ENCODE measurements at regions not wholly inside any gene's neighbourhood (a gene's known extent, or its start where the extent isn't known, plus 50 kb on each side); places are given as distances from the start of the nearest gene placed in this dataset.

- no peak for DNase-seq (ENCODE audit: low read depth in 2 of 2)
Observed at GRCh38 chr2:234677758-234678538, 181.1 kb upstream of the ARL4C start.

- DNase-seq (ENCODE audit: low read depth in 2 of 2), result no peak
Observed at GRCh38 chr2:234676783-234677450, 180.0 kb upstream of the ARL4C start.

- no peak for DNase-seq (ENCODE audit: low read depth in 2 of 2)
Observed at GRCh38 chr2:234676109-234676782, 179.4 kb upstream of the ARL4C start.

- no peak for DNase-seq (ENCODE audit: low read depth in 2 of 2)
Observed at GRCh38 chr2:234674781-234675201, 177.9 kb upstream of the ARL4C start.

- DNase-seq (ENCODE audit: low read depth in 2 of 2), result no peak
Observed at GRCh38 chr2:234673961-234674759, 177.3 kb upstream of the ARL4C start.

- DNase-seq (ENCODE audit: low read depth in 2 of 2), result no peak
Observed at GRCh38 chr2:234673501-234673900, 176.6 kb upstream of the ARL4C start.

GRCh38 chr2:234672498-234673150 is 175.7 kb upstream of the ARL4C start:
- no peak for DNase-seq (ENCODE audit: low read depth in 2 of 2)

- DNase-seq (ENCODE audit: low read depth in 2 of 2), result no peak
Observed at GRCh38 chr2:234671716-234672115, 174.8 kb upstream of the ARL4C start.

- no peak for DNase-seq (ENCODE audit: low read depth in 2 of 2)
Observed at GRCh38 chr2:234671231-234671630, 174.3 kb upstream of the ARL4C start.

- DNase-seq (ENCODE audit: low read depth in 2 of 2), result no peak
Observed at GRCh38 chr2:234670806-234671205, 173.9 kb upstream of the ARL4C start.

GRCh38 chr2:234670052-234670451 is 173.2 kb upstream of the ARL4C start:
- no peak for DNase-seq (ENCODE audit: low read depth in 2 of 2)

- no peak for DNase-seq (ENCODE audit: low read depth in 2 of 2)
Observed at GRCh38 chr2:234669621-234670020, 172.7 kb upstream of the ARL4C start.

GRCh38 chr2:234669001-234669400 is 172.1 kb upstream of the ARL4C start:
- no peak for DNase-seq (ENCODE audit: low read depth in 2 of 2)

- DNase-seq (ENCODE audit: low read depth in 2 of 2), result no peak
Observed at GRCh38 chr2:234666911-234667310, 170.0 kb upstream of the ARL4C start.

- DNase-seq (ENCODE audit: low read depth in 2 of 2), result no peak
Observed at GRCh38 chr2:234665304-234665703, 168.4 kb upstream of the ARL4C start.

- no peak for DNase-seq (ENCODE audit: low read depth in 2 of 2)
Observed at GRCh38 chr2:234661849-234662248, 165.0 kb upstream of the ARL4C start.

- no peak for DNase-seq (ENCODE audit: low read depth in 2 of 2)
Observed at GRCh38 chr2:234661175-234661574, 164.3 kb upstream of the ARL4C start.

GRCh38 chr2:234655706-234656105 is 158.8 kb upstream of the ARL4C start:
- DNase-seq (ENCODE audit: low read depth in 2 of 2), result no peak

- no peak for DNase-seq (ENCODE audit: low read depth in 2 of 2)
Observed at GRCh38 chr2:234650911-234651310, 154.0 kb upstream of the ARL4C start.

- no peak for DNase-seq (ENCODE audit: low read depth in 2 of 2)
Observed at GRCh38 chr2:234649951-234650350, 153.1 kb upstream of the ARL4C start.

GRCh38 chr2:234643407-234643806 is 146.5 kb upstream of the ARL4C start:
- no peak for DNase-seq (ENCODE audit: low read depth in 2 of 2)

All from stimulated activated CD8-positive, alpha-beta memory T cell treated with anti-CD3 and anti-CD28 coated beads, Interleukin-7, amount 100 ng/mL, for 4 hours (primary cell).